ENCODE measurements at regions not wholly inside any gene's neighbourhood (a gene's known extent, or its start where the extent isn't known, plus 50 kb on each side); places are given as distances from the start of the nearest gene placed in this dataset.

DNA sequence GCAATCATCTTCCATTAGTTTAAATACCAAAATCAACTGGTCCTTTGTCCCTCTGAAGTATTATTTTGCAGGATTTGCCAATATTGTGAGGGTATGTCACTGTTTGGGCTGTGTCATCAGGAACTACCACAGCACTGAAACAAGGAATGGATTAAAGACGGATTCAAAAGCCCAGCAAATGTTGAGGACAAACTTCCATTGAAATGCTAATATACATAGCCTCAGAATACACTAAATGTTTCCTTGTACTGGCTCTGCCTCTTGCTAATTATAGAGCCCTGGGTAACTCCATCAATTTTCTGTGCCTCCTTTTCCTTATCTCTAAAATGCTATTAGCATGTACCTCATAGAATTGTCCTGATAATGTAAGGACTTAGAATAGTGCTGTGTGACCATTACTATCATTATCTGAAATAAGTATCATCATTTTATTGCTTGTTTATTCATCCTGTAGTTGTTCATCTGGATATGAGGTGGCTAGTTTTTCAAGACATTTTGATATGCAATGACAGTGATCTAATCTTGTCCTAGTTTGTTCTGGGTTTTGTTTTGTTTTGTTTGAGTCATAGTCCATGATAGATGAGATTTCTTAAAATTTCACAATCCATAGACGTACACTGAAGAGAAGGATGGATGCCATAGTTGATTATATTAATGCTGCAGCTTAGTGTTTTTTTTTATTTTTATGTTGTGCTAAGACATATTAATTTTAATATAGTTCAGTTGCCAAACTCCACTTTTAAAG is 333.4 kb upstream of the KCNH7 start:
- TF ChIP-seq, protein P1, sequence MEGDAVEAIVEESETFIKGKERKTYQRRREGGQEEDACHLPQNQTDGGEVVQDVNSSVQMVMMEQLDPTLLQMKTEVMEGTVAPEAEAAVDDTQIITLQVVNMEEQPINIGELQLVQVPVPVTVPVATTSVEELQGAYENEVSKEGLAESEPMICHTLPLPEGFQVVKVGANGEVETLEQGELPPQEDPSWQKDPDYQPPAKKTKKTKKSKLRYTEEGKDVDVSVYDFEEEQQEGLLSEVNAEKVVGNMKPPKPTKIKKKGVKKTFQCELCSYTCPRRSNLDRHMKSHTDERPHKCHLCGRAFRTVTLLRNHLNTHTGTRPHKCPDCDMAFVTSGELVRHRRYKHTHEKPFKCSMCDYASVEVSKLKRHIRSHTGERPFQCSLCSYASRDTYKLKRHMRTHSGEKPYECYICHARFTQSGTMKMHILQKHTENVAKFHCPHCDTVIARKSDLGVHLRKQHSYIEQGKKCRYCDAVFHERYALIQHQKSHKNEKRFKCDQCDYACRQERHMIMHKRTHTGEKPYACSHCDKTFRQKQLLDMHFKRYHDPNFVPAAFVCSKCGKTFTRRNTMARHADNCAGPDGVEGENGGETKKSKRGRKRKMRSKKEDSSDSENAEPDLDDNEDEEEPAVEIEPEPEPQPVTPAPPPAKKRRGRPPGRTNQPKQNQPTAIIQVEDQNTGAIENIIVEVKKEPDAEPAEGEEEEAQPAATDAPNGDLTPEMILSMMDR (IDR thresholded peaks at IDR 0.05), result no peak
- TF ChIP-seq POLR2A (IDR thresholded peaks at IDR 0.05), result no peak

Data from esophagus squamous epithelium (tissue), 4 donors.